ENCODE measurements at regions not wholly inside any gene's neighbourhood (a gene's known extent, or its start where the extent isn't known, plus 50 kb on each side); places are given as distances from the start of the nearest gene placed in this dataset.

DNA sequence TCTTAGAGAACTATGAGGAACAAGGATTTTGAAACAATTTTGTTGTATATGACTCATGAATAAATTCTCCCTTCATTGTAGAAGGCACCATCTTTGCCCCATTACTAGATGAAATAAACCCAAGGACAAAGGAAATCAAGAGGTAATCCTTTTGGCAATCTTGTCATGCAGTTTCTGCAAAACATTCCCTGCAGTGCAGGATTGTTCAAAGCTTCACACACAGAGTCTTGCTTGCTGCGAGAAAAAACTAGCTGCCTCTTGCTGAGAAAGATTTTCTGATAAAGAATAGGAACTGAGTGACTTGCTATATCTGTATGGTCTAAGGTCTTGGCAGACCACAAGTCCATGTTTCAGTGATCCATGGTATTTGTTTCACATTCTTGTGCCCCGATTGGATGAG, 657.4 kb upstream of the ADGRL4 start:
- TF ChIP-seq, protein P1, sequence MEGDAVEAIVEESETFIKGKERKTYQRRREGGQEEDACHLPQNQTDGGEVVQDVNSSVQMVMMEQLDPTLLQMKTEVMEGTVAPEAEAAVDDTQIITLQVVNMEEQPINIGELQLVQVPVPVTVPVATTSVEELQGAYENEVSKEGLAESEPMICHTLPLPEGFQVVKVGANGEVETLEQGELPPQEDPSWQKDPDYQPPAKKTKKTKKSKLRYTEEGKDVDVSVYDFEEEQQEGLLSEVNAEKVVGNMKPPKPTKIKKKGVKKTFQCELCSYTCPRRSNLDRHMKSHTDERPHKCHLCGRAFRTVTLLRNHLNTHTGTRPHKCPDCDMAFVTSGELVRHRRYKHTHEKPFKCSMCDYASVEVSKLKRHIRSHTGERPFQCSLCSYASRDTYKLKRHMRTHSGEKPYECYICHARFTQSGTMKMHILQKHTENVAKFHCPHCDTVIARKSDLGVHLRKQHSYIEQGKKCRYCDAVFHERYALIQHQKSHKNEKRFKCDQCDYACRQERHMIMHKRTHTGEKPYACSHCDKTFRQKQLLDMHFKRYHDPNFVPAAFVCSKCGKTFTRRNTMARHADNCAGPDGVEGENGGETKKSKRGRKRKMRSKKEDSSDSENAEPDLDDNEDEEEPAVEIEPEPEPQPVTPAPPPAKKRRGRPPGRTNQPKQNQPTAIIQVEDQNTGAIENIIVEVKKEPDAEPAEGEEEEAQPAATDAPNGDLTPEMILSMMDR (IDR thresholded peaks at IDR 0.05; ENCODE audit: insufficient read depth, low read length) = no peak
- no peak for TF ChIP-seq POLR2AphosphoS5 (IDR thresholded peaks at IDR 0.05; ENCODE audit: low read depth)
